Natural killer cell (primary cell): ENCODE measurements at regions not wholly inside any gene's neighbourhood (a gene's known extent, or its start where the extent isn't known, plus 50 kb on each side); places are given as distances from the start of the nearest gene placed in this dataset.

Source experiments
- ATAC-seq, 3 donors: fragments of 150-1000 bp in 2 of 3; fragments of 200-7000 bp in 1 of 3; cut with Tn5 transposase; 1 replicate in 1 of 3; 2 replicates in 2 of 3; pipeline ENCODE4 v1.10.0; 2021; ENCODE audit warnings: mild to moderate bottlenecking in 2 of 3, moderate library complexity in 2 of 3
- DNase-seq, 2 donors: peaks; one replicate each; pipeline versions ENCODE4 v3.0.0 to v3.0.0-alpha.2; 2013 to 2021; ENCODE audit warnings: mixed read lengths in 1 of 2
- H3K27ac ChIP-seq: one replicate; pipeline ENCODE4 v1.5.1; 2013; ENCODE audit warnings: mild to moderate bottlenecking, low read length
- H3K27me3 ChIP-seq: one replicate; pipeline ENCODE4 v1.6.1; 2013; ENCODE audit warnings: low read length; ENCODE audit not compliant: control insufficient read depth, insufficient read depth
- H3K36me3 ChIP-seq: one replicate; pipeline ENCODE4 v1.6.1; 2013; ENCODE audit warnings: low read length; ENCODE audit not compliant: control insufficient read depth, insufficient read depth
- H3K4me1 ChIP-seq: one replicate; pipeline ENCODE4 v1.6.1; 2013; ENCODE audit warnings: low read length; ENCODE audit not compliant: control insufficient read depth, insufficient read depth
- H3K4me3 ChIP-seq: one replicate; pipeline ENCODE4 v1.5.1; 2013; ENCODE audit warnings: low read length
- H3K9me3 ChIP-seq: one replicate; pipeline ENCODE4 v1.6.1; 2013; ENCODE audit warnings: low read length; ENCODE audit not compliant: control insufficient read depth, insufficient read depth
- H3K27ac Mint-ChIP-seq, 2 donors: one replicate each; pipeline ENCODE4 v1.8.0; 2022; ENCODE audit warnings: mild to moderate bottlenecking in 2 of 2, mixed read lengths in 2 of 2, moderate library complexity in 1 of 2
- H3K27me3 Mint-ChIP-seq, 2 donors: one replicate each; pipeline ENCODE4 v1.8.0; 2022; ENCODE audit warnings: low read depth in 2 of 2, mixed read lengths in 2 of 2
- H3K36me3 Mint-ChIP-seq: one replicate; pipeline ENCODE4 v1.8.0; 2022; ENCODE audit warnings: mixed read lengths
- H3K4me1 Mint-ChIP-seq, 2 donors: one replicate each; pipeline ENCODE4 v1.8.0; 2022; ENCODE audit warnings: mixed read lengths in 2 of 2
- H3K4me3 Mint-ChIP-seq: one replicate; pipeline ENCODE4 v1.8.0; 2022; ENCODE audit warnings: mild to moderate bottlenecking, moderate library complexity, mixed read lengths
- H3K9me3 Mint-ChIP-seq, 2 donors: one replicate each; pipeline ENCODE4 v1.8.0; 2022; ENCODE audit warnings: mixed read lengths in 2 of 2
- CTCF ChIP-seq: fragments of 200-600 bp; IDR thresholded peaks from one replicate; pipeline ENCODE4 v1.8.0; 2022; ENCODE audit warnings: antibody characterized with exemption
- WGBS: methylation state at CpG from one replicate; pipeline ENCODE4 v1.1.7; 2013; ENCODE audit warnings: missing lambda C conversion rate; ENCODE audit not compliant: insufficient coverage; 5-methylcytosine and 5-hydroxymethylcytosine counted together
- intact Hi-C: fragments of 100-400 bp; cut with micrococcal nuclease; formaldehyde crosslinking; loops from one replicate; pipeline ENCODE4 v1.14.2; 2022

DNA sequence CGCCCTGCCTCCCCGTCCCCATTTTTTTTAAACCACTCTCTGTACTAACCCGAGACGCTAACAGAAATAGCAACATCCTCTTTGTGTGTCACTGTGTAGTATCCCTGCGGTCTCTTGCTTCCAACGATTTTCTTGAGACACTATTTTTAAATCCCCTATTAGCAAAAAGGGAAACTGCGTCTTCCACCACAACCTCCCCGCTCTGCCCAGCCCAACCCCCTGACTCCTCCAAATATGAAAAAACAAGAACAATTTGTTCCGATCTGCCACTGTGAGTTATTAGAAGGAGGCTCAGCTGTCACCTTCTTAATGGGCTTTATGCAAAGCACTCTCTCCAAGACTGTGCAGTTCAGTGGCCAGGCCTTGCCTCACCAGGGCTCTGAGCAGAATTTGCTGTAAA is 76.3 kb downstream of the MAP1LC3B2 start:
- no peaks in the 10 kb centered on the region for H3K9me3 ChIP-seq
- no peaks in the 10 kb centered on the region for H3K4me1 Mint-ChIP-seq
- no peaks in the 10 kb centered on the region for H3K36me3 Mint-ChIP-seq
- peaks cover 40 to 43% of the 10 kb centered on the region in 2 donors for H3K27me3 Mint-ChIP-seq
- DNase-seq (no peak), ATAC-seq (no peak)
- H3K27ac ChIP-seq = no peak overlapping the region
- H3K27ac Mint-ChIP-seq = no peak overlapping the region
- 7% methylated on average over 9 of the region's 9 CpGs for WGBS
- H3K27me3 ChIP-seq = no peaks in the 10 kb centered on the region
- H3K4me3 ChIP-seq = no peak overlapping the region
- no peak overlapping the region for H3K4me3 Mint-ChIP-seq
- no peaks in the 10 kb centered on the region for H3K36me3 ChIP-seq
- intact Hi-C loops = no loop called here
- no peak for TF ChIP-seq CTCF
- H3K4me1 ChIP-seq = no peaks in the 10 kb centered on the region
- H3K9me3 Mint-ChIP-seq = no peaks in the 10 kb centered on the region

GRCh38 chr12:116633476-116633875 is 74.3 kb downstream of the MAP1LC3B2 start:
- no peak for DNase-seq
- intact Hi-C loops = no loop called here
- H3K4me3 Mint-ChIP-seq = no peak overlapping the region
- no peaks in the 10 kb centered on the region for H3K27me3 ChIP-seq
- H3K4me3 ChIP-seq = no peak overlapping the region
- no peak for ATAC-seq
- WGBS = 84% methylated on average over 5 of the region's 5 CpGs
- TF ChIP-seq CTCF = no peak
- no peaks in the 10 kb centered on the region for H3K36me3 Mint-ChIP-seq
- H3K9me3 ChIP-seq = no peaks in the 10 kb centered on the region
- H3K4me1 Mint-ChIP-seq = no peaks in the 10 kb centered on the region
- no peaks in the 10 kb centered on the region for H3K36me3 ChIP-seq
- no peaks in the 10 kb centered on the region for H3K9me3 Mint-ChIP-seq
- peaks cover 40 to 57% of the 10 kb centered on the region in 2 donors for H3K27me3 Mint-ChIP-seq
- no peak overlapping the region for H3K27ac Mint-ChIP-seq
- no peaks in the 10 kb centered on the region for H3K4me1 ChIP-seq
- H3K27ac ChIP-seq = no peak overlapping the region

DNA sequence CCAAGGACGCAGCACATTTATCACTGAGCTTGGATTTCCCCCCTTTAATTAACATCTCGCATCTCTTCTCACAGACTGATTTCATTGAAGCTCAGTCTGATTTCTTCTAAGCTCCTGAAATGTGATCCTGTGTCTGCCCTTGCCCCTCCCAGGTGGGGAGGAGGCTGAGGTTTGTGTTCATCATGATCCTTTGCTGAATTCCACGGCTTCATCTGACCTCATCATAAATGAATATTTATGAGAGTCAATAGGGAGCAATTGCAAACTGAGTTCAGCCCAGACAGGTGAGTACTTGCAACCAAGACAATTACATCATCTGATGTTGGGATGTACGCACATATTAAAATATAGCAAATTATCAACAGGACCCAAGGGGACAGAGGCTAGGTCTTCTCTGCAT is 72.4 kb downstream of the MAP1LC3B2 start:
- Mint-ChIP-seq H3K4me1 (no peaks in the 10 kb centered on the region), H3K27ac (no peak overlapping the region), H3K9me3 (no peaks in the 10 kb centered on the region), H3K4me3 (no peak overlapping the region), H3K27me3 (peaks cover 37 to 57% of the 10 kb centered on the region in 2 donors), H3K36me3 (no peaks in the 10 kb centered on the region)
- ATAC-seq = no peak
- Histone ChIP-seq H3K27me3 (no peaks in the 10 kb centered on the region), H3K27ac (no peak overlapping the region), H3K36me3 (no peaks in the 10 kb centered on the region), H3K4me1 (no peaks in the 10 kb centered on the region), H3K9me3 (no peaks in the 10 kb centered on the region), H3K4me3 (no peak overlapping the region)
- 92% methylated on average over 4 of the region's 4 CpGs for WGBS
- intact Hi-C loops = no loop called here
- DNase-seq = no peak
- no peak for TF ChIP-seq CTCF

DNA sequence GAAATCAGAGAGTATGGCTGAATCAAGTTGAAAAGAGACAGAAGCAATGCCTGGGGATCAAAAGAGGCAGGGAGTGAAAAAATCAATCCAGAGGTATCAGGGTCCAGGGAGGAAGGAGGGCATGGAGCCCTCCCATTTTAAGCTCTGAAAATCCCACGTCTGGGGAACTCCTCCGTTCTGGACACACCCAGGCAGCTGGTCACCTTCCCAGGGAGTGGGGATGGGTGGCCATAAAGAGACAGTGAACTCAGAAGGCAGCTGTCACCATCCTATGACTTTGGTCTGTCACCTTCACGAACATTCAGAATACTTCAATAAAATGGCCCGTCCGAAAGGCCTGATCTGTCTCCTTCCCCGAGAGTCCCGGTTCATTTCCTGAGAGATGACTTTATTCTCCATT is 71.6 kb downstream of the MAP1LC3B2 start:
- Mint-ChIP-seq H3K27me3 (peaks cover 30 to 48% of the 10 kb centered on the region in 2 donors), H3K27ac (no peak overlapping the region), H3K9me3 (no peaks in the 10 kb centered on the region), H3K4me3 (no peak overlapping the region), H3K4me1 (no peaks in the 10 kb centered on the region), H3K36me3 (no peaks in the 10 kb centered on the region)
- DNase-seq = no peak
- Histone ChIP-seq H3K4me3 (no peak overlapping the region), H3K9me3 (no peaks in the 10 kb centered on the region), H3K27me3 (no peaks in the 10 kb centered on the region), H3K36me3 (no peaks in the 10 kb centered on the region), H3K4me1 (no peaks in the 10 kb centered on the region), H3K27ac (no peak overlapping the region)
- ATAC-seq = no peak
- intact Hi-C loops = no loop called here
- 89% methylated on average over 7 of the region's 7 CpGs for WGBS
- TF ChIP-seq CTCF = no peak
